ENCODE measurements at regions not wholly inside any gene's neighbourhood (a gene's known extent, or its start where the extent isn't known, plus 50 kb on each side); places are given as distances from the start of the nearest gene placed in this dataset.

DNA sequence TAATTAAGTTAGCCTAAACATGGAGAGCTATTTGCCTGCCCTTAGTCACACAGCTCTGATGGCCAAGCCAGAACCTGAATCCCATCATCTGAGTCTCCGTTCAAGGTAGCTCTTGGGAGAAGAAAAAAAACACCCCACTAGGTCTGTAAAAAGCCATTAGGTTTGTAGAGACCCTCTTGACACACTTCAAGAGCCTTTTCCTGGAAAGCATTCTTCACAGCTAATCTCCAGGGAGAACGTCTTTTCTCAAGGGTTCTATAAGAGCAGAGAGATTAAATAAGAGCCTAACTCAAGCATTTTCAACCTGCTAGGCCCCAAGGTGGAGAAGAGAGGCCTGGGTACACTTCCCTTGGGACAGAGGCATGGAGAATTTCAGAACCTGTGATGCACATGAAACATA lies 61.6 kb upstream of the NAV2 start:
- H3K9ac ChIP-seq (replicated peaks in 1 of 4; ENCODE audit: extremely low read depth in 1 of 4, low read depth in 3 of 4, low read length in 3 of 4): no peak overlapping the region
- no peak overlapping the region for H3K4ac ChIP-seq (replicated peaks; ENCODE audit: insufficient read length, low read depth, low read length)
- POLR2A ChIA-PET (ENCODE audit: partially characterized antibody): no interaction called here
- H2AK5ac ChIP-seq (ENCODE audit: low read depth, low read length): no peak overlapping the region
- no peak overlapping the region for H2BK120ac ChIP-seq (replicated peaks; ENCODE audit: low read depth, low read length)
- WGBS, 2 experiments (ENCODE audit: extremely low coverage in 1 of 2, insufficient coverage in 1 of 2, insufficient read length in 1 of 2, insufficient replicate concordance in 2 of 2, low coverage in 1 of 2, low lambda C conversion rate in 2 of 2, missing lambda C conversion rate in 1 of 2): 93% methylated on average over 2 of the region's 2 CpGs; no CpG with 5 or more reads in 1 of the 2 experiments
- no peak overlapping the region for H3K4me3 ChIP-seq (ENCODE audit: extremely low read depth in 1 of 4, insufficient read depth in 2 of 4, low read depth in 3 of 4, low read length in 4 of 4)
- no peak overlapping the region for H3K14ac ChIP-seq (ENCODE audit: insufficient read length)
- H2BK5ac ChIP-seq (ENCODE audit: low read depth, low read length): no peak overlapping the region
- no peak overlapping the region for H4K8ac ChIP-seq (ENCODE audit: extremely low read depth, insufficient read depth, low read length)
- no peak overlapping the region for H2AFZ ChIP-seq (ENCODE audit: low read length)
- CTCF ChIA-PET (ENCODE audit: partially characterized antibody): interaction anchor here (1.4 to 3.7 kb wide), 4 partner anchors 14 to 252 kb away, joined by 4 to 15 read pairs (median 6); no protein-coding TSS in a partner anchor
- H3K79me1 ChIP-seq (ENCODE audit: low read depth, low read length): no peaks in the 10 kb centered on the region
- H3K79me2 ChIP-seq (ENCODE audit: control insufficient read depth in 1 of 2, insufficient read depth in 2 of 2, low read length in 2 of 2): no peaks in the 10 kb centered on the region
- H4K5ac ChIP-seq (ENCODE audit: insufficient read length, low read depth, low read length): no peak overlapping the region
- H3K4me2 ChIP-seq (ENCODE audit: insufficient read depth in 1 of 2, low read depth in 2 of 2, low read length in 2 of 2): no peak overlapping the region
- H3K56ac ChIP-seq (replicated peaks; ENCODE audit: insufficient read length, low read depth, low read length): no peak overlapping the region
- FAIRE-seq (no peak), DNase-seq (ENCODE audit: low read depth in 1 of 2, low spot score in 2 of 2) (no peak)
- no peaks in the 10 kb centered on the region for H3K27me3 ChIP-seq (replicated peaks in 1 of 4; ENCODE audit: control insufficient read depth in 3 of 4, extremely low read depth in 1 of 4, insufficient read depth in 3 of 4, low read length in 3 of 4)
- H2BK12ac ChIP-seq (ENCODE audit: low read depth, low read length): no peak overlapping the region
- no peaks in the 10 kb centered on the region for H3K4me1 ChIP-seq (replicated peaks in 1 of 4; ENCODE audit: control insufficient read depth in 3 of 4, insufficient read depth in 4 of 4, low read length in 3 of 4)
- H3K36me3 ChIP-seq (ENCODE audit: control insufficient read depth in 2 of 4, insufficient read depth in 4 of 4, low read length in 3 of 4): no peaks in the 10 kb centered on the region
- H3K18ac ChIP-seq (ENCODE audit: extremely low read depth, low read length): no peak overlapping the region
- H3K23ac ChIP-seq (ENCODE audit: insufficient read length): no peak overlapping the region
- no peaks in the 10 kb centered on the region for H4K20me1 ChIP-seq (replicated peaks in 1 of 2; ENCODE audit: control insufficient read depth in 1 of 2, insufficient read depth in 2 of 2, low read length in 2 of 2)
- no peak overlapping the region for H4K91ac ChIP-seq (replicated peaks; ENCODE audit: insufficient read length, low read length)
- no peaks in the 10 kb centered on the region for H3K23me2 ChIP-seq (ENCODE audit: low read depth, low read length)
- no peak overlapping the region for H2BK20ac ChIP-seq (ENCODE audit: low read length)
- TF ChIP-seq KDM4A (IDR thresholded peaks at IDR 0.05; ENCODE audit: low read depth, low read length, severe bottlenecking) (no peak), RBBP5 (IDR thresholded peaks at IDR 0.05; ENCODE audit: borderline replicate concordance, low read depth, low read length) (no peak), BRCA1 (IDR thresholded peaks at IDR 0.05; ENCODE audit: low read depth, low read length) (no peak), EP300 (IDR thresholded peaks at IDR 0.05; ENCODE audit: borderline replicate concordance in 1 of 2, low read depth in 2 of 2, low read length in 2 of 2) (no peak), SAP30 (IDR thresholded peaks at IDR 0.05; ENCODE audit: insufficient read depth, insufficient replicate concordance, low read length) (no peak), SRF (IDR thresholded peaks at IDR 0.05; ENCODE audit: low read depth, low read length) (no peak), GABPA (IDR thresholded peaks at IDR 0.05; ENCODE audit: borderline replicate concordance, insufficient read depth, low read length) (no peak), RFX5 (IDR thresholded peaks at IDR 0.05; ENCODE audit: borderline replicate concordance, low read depth, low read length) (no peak), CHD1 (IDR thresholded peaks at IDR 0.05; ENCODE audit: low read depth, low read length) (no peak), SP4 (IDR thresholded peaks at IDR 0.05; ENCODE audit: low read length) (no peak), BACH1 (IDR thresholded peaks at IDR 0.05; ENCODE audit: low read length) (no peak), E2F6 (IDR thresholded peaks at IDR 0.05) (no peak)
- no peaks in the 10 kb centered on the region for H3K9me3 ChIP-seq (ENCODE audit: insufficient read depth in 2 of 2, low read depth in 1 of 2, low read length in 1 of 2)
- no peak overlapping the region for H2BK15ac ChIP-seq (ENCODE audit: low read length)
- no peak overlapping the region for H3K27ac ChIP-seq (ENCODE audit: low read depth, low read length)
